Left ventricle myocardium inferior (tissue), 1 donor: ENCODE measurements at regions not wholly inside any gene's neighbourhood (a gene's known extent, or its start where the extent isn't known, plus 50 kb on each side); places are given as distances from the start of the nearest gene placed in this dataset.

Experiments
- DNase-seq: peaks from one replicate; pipeline ENCODE4 v3.0.0-alpha.2; 2020
- H3K27ac ChIP-seq: fragments of 200-600 bp; replicated peaks from 2 replicates; pipeline ENCODE4 v1.8.0; 2021
- H3K27me3 ChIP-seq: fragments of 200-600 bp; 2 replicates; pipeline ENCODE4 v1.8.0; 2021; ENCODE audit warnings: low read depth
- H3K36me3 ChIP-seq: fragments of 200-600 bp; 2 replicates; pipeline ENCODE4 v1.8.0; 2021
- H3K4me1 ChIP-seq: fragments of 200-600 bp; 2 replicates; pipeline ENCODE4 v1.8.0; 2021
- H3K4me3 ChIP-seq: fragments of 200-600 bp; 2 replicates; pipeline ENCODE4 v1.8.0; 2021; ENCODE audit warnings: mild to moderate bottlenecking, moderate library complexity
- H3K9me3 ChIP-seq: fragments of 200-600 bp; replicated peaks from 2 replicates; pipeline ENCODE4 v1.8.0; 2021
- intact Hi-C: fragments of 100-400 bp; cut with micrococcal nuclease; formaldehyde crosslinking; loops from one replicate; pipeline ENCODE4 v1.11.0; 2022
- TF ChIP-seq, protein P1 (sequence below): fragments of 200-600 bp; IDR thresholded peaks from 2 replicates; pipeline ENCODE4 v1.8.0; 2021; ENCODE audit warnings: antibody characterized with exemption, mild to moderate bottlenecking, borderline replicate concordance
- donor health status: DM: no; HTN: yes; CAD: no; lungs with severe emphysema.

DNA sequence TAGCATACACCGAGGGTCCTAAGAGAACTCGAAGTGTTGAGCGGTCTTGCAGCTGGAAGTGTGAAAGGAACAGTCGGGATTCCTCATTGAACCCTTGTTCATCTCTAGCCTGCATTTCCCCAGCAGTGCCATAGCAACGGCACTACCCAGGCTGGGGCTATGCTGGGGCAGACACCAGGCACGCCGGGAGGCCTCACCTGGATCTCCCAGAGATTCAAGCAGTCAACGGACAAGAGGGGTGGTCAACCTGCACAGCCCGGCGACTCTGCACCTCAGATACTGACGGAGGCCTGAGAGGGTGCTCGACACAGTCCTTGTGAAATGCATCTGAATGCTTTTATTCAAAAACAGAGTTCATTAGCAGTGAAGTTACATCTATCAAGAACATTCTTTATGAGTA lies 604.2 kb downstream of the GALR1 start:
- no peak overlapping the region for H3K27ac ChIP-seq
- H3K27me3 ChIP-seq: peaks cover 55% of the 10 kb centered on the region
- DNase-seq: no peak
- H3K4me1 ChIP-seq: no peaks in the 10 kb centered on the region
- H3K4me3 ChIP-seq: no peak overlapping the region
- intact Hi-C loops: no loop called here
- TF ChIP-seq, protein P1, sequence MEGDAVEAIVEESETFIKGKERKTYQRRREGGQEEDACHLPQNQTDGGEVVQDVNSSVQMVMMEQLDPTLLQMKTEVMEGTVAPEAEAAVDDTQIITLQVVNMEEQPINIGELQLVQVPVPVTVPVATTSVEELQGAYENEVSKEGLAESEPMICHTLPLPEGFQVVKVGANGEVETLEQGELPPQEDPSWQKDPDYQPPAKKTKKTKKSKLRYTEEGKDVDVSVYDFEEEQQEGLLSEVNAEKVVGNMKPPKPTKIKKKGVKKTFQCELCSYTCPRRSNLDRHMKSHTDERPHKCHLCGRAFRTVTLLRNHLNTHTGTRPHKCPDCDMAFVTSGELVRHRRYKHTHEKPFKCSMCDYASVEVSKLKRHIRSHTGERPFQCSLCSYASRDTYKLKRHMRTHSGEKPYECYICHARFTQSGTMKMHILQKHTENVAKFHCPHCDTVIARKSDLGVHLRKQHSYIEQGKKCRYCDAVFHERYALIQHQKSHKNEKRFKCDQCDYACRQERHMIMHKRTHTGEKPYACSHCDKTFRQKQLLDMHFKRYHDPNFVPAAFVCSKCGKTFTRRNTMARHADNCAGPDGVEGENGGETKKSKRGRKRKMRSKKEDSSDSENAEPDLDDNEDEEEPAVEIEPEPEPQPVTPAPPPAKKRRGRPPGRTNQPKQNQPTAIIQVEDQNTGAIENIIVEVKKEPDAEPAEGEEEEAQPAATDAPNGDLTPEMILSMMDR: no peak
- H3K9me3 ChIP-seq: no peaks in the 10 kb centered on the region
- no peaks in the 10 kb centered on the region for H3K36me3 ChIP-seq

DNA sequence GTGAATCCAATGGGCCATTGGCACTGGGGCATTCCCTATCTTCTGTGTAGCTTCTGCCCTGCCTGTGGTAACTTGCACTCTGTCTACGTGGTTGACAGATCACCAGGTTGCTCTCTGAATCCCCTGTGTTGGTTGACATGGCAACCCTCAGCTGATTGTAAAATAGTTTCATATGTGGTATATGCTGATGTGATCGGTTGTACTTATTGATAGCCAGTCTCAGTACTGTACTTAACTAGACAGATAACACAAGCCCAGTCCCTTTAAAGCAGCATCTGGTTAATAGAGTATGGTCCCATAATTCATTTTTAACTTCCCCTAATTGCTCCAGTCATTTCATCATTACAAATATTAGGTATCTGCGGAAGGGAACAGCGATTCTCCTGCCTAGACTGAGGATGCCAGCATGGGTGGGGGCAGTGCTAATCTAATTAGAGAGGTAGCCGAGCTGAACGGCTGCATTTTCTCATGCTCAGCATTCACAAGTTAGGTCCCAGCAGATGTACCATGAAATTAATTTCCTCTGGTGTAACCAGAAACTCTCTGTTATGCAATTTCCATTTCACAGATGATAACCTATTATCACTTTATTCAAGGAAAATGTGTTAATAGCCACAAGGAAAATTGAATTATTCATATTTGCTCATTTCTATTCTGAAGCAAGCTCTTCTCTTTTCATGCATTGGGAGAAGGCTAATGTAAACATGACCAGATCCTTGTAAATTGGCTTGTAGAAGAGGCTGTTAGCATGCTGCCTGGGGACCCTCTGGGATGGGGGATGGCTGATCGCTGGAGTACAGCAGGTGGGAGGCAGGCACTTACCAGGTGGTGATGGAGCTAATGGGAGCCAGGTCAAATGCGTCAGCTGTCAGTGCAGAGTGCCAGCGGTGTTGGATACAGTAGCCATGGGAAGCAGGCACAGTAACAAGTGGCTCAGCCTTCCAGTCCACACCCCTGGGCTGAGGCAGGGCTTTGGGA lies 608.3 kb downstream of the GALR1 start:
- Histone ChIP-seq H3K4me3 (no peak overlapping the region), H3K36me3 (no peaks in the 10 kb centered on the region), H3K27me3 (peaks cover 32% of the 10 kb centered on the region), H3K27ac (no peak overlapping the region), H3K9me3 (no peaks in the 10 kb centered on the region), H3K4me1 (no peaks in the 10 kb centered on the region)
- intact Hi-C loops: no loop called here
- TF ChIP-seq, protein P1: no peak
- no peak for DNase-seq

DNA sequence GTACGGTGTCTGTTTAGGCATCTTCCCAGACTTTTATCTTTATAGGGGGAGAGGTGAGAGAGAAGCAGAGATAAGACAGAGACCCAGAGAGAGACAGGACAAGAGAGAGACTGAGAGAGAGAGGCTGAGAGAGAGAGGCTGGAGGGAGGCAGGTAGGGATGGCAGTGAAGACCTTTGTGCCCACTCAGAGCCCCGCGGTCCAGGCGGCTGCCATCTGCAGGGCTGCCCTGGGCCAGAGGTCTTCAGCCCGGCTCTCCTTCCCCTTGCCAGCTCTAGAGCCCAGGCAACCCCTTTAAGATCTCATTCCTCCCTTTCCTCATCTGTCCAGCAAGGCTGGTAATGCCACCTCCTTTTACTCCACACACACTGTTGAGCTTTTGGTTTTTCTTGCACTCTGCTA lies 610.0 kb downstream of the GALR1 start:
- Histone ChIP-seq H3K27ac (no peak overlapping the region), H3K4me1 (no peaks in the 10 kb centered on the region), H3K4me3 (no peak overlapping the region), H3K36me3 (no peaks in the 10 kb centered on the region), H3K9me3 (no peaks in the 10 kb centered on the region), H3K27me3 (peaks cover 22% of the 10 kb centered on the region)
- DNase-seq: no peak
- intact Hi-C loops: no loop called here
- TF ChIP-seq, protein P1: no peak

DNA sequence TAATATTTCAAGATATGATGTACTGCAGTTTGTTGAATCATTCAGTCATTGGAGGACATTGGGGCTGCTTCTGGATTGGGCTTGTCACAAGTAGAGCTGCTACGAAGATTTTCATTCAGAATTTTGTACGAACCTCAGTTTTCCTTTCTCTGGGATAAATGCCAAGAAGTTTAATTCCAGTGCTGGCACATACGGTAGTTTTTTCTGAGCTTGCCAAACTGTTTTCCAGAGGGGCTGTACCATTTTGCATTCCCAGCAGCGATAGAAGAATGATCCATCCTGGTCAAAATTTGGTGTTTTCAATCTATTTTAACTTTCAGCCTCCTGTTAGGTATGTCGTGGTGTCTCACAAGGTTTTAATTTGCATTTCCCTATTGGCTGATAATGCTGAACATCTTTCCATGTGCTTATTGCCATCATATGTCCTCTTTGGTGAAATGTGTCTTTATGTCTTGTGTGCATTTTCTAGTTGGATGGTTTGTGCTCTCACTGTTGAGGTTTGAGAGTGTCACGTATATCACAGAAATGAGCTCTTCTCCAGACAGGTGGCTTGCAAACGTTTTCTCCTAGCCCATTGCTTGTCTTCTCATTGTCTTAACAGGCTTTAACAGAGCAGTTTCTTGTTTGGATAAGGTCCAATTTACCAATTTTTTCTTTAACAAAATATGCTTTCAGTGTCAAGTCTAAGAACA lies 612.6 kb downstream of the GALR1 start:
- Histone ChIP-seq H3K27ac (no peak overlapping the region), H3K4me1 (no peaks in the 10 kb centered on the region), H3K4me3 (no peak overlapping the region), H3K9me3 (no peaks in the 10 kb centered on the region), H3K27me3 (peaks cover 27% of the 10 kb centered on the region), H3K36me3 (no peaks in the 10 kb centered on the region)
- TF ChIP-seq, protein P1: no peak
- no peak for DNase-seq
- intact Hi-C loops: no loop called here

DNA sequence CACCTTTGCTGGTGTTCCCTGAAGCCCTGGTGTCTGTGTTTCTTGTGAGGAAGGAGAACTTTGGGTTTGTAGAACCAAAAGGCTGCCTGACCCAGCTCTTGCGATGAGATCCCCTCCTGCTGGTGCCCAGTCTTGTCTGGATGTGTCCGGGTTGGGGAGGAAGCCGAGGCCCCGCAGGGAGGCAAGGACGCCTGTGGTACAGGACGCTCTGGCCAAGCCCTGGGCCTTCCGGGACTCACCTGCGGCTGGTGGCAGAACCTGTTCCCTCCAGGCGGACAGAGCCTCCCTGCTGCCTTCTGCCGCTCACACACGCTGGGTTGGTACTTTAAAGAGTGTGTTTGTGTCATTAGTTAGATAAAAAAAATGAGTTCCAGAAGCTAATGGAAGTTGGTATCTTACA lies 616.2 kb downstream of the GALR1 start:
- no peak overlapping the region for H3K4me3 ChIP-seq
- peaks cover 24% of the 10 kb centered on the region for H3K27me3 ChIP-seq
- no peak for DNase-seq
- H3K4me1 ChIP-seq: no peaks in the 10 kb centered on the region
- H3K9me3 ChIP-seq: no peaks in the 10 kb centered on the region
- TF ChIP-seq, protein P1: no peak
- H3K36me3 ChIP-seq: no peaks in the 10 kb centered on the region
- no peak overlapping the region for H3K27ac ChIP-seq
- intact Hi-C loops: no loop called here
